GM12878 (cell line): ENCODE measurements at regions not wholly inside any gene's neighbourhood (a gene's known extent, or its start where the extent isn't known, plus 50 kb on each side); places are given as distances from the start of the nearest gene placed in this dataset.

Source experiments
- ATAC-seq: fragments of 200-7000 bp; cut with Tn5 transposase; 3 replicates; pipeline ENCODE4 v1.9.1; 2020; ENCODE audit warnings: mild to moderate bottlenecking, moderate library complexity
- BruUV-seq: library from RNA; stranded (reverse); fragments of 400-500 nt; replicated peaks from 2 replicates; lab custom pipeline; 2021; lab: Mats Ljungman, UMichigan
- CTCF ChIA-PET: fragments of 300-600 bp; sonication (Branson Sonifier 250); formaldehyde crosslinking; extraction: SDS; loops from one replicate; lab custom pipeline; 2021; ENCODE audit warnings: inconsistent platforms; lab: Yijun Ruan, JAX
- POLR2A ChIA-PET: fragments of 350-600 bp; formaldehyde crosslinking; extraction: SDS; loops from one replicate; lab custom pipeline; 2021; ENCODE audit warnings: inconsistent platforms; lab: Charles Lee
- RAD21 ChIA-PET: fragments of 300-600 bp; sonication (Branson Sonifier 250); formaldehyde crosslinking; loops from one replicate; lab custom pipeline; 2023; ENCODE audit warnings: antibody characterized with exemption; ENCODE audit not compliant: unreplicated experiment; lab: Charles Lee
- SMC1A ChIA-PET: fragments of 300-600 bp; sonication (Branson Sonifier 250); formaldehyde crosslinking; loops from one replicate; lab custom pipeline; 2023; ENCODE audit not compliant: unreplicated experiment, uncharacterized antibody; lab: Charles Lee
- DNase-seq: peaks from one replicate; pipeline ENCODE4 v3.0.0-alpha.2; 2011; ENCODE audit warnings: low read depth, low spot score
- FAIRE-seq: peaks from 3 replicates; lab custom pipeline; 2011; peaks lifted over from hg19 to GRCh38; lab: Jason Lieb, UNC
- H2AFZ ChIP-seq: 2 replicates; pipeline ENCODE4 v1.6.0; 2011; ENCODE audit warnings: low read depth, low read length, control low read depth; ENCODE audit not compliant: control insufficient read depth
- H3K27ac ChIP-seq: 2 replicates; pipeline ENCODE4 v1.5.1; 2011; ENCODE audit warnings: control low read depth; ENCODE audit not compliant: control insufficient read depth, insufficient read depth
- H3K27me3 ChIP-seq, 2 experiments: replicated peaks in 1 of 2; 2 replicates each; pipeline versions ENCODE4 v1.6.0 to v1.6.1; 2011; ENCODE audit warnings: low read length in 1 of 2; ENCODE audit not compliant: control insufficient read depth in 2 of 2, insufficient read depth in 2 of 2
- H3K36me3 ChIP-seq, 2 experiments: 2 replicates each; pipeline ENCODE4 v1.5.1; 2011; ENCODE audit warnings: low read length in 1 of 2; ENCODE audit not compliant: control insufficient read depth in 2 of 2, insufficient read depth in 2 of 2
- H3K4me1 ChIP-seq: 2 replicates; pipeline ENCODE4 v1.6.1; 2011; ENCODE audit warnings: mild to moderate bottlenecking, low read length, moderate library complexity, mixed read lengths; ENCODE audit not compliant: control insufficient read depth, insufficient read depth
- H3K4me2 ChIP-seq: 2 replicates; pipeline ENCODE4 v1.6.0; 2011; ENCODE audit warnings: control low read depth; ENCODE audit not compliant: control insufficient read depth, insufficient read depth
- H3K4me3 ChIP-seq: fragments of 200-600 bp; sonication (generic); 2 replicates; pipeline ENCODE4 v1.5.1; 2016
- H3K79me2 ChIP-seq: 2 replicates; pipeline ENCODE4 v1.6.0; 2011; ENCODE audit warnings: low read length; ENCODE audit not compliant: control insufficient read depth, insufficient read depth
- H3K9ac ChIP-seq: 2 replicates; pipeline ENCODE4 v1.8.0; 2011; ENCODE audit warnings: low read length, control low read depth, mixed read lengths; ENCODE audit not compliant: control insufficient read depth, insufficient read depth
- H3K9me3 ChIP-seq: replicated peaks from 3 replicates; pipeline ENCODE4 v1.5.1; 2011; ENCODE audit warnings: mild to moderate bottlenecking, low read length; ENCODE audit not compliant: control insufficient read depth, insufficient read depth
- H4K20me1 ChIP-seq: 2 replicates; pipeline ENCODE4 v1.6.0; 2011; ENCODE audit not compliant: control insufficient read depth, insufficient read depth
- CBX3 ChIP-seq: fragments of 200-600 bp; sonication (generic); IDR thresholded peaks from 2 replicates; pipeline ENCODE4 v1.6.1; 2016; ENCODE audit warnings: low read depth, borderline replicate concordance
- CBX5 ChIP-seq: sonication (generic); IDR thresholded peaks from 2 replicates; pipeline ENCODE4 v1.6.1; 2016; ENCODE audit warnings: low read depth, moderate library complexity, mild to moderate bottlenecking, inconsistent platforms
- CREM ChIP-seq: IDR thresholded peaks from 2 replicates; pipeline ENCODE4 v1.6.1; 2014; ENCODE audit warnings: antibody characterized with exemption, low read depth
- FOS ChIP-seq: IDR thresholded peaks from 3 replicates; pipeline ENCODE4 v1.6.1; 2011; ENCODE audit warnings: borderline replicate concordance; ENCODE audit not compliant: insufficient read length; ENCODE audit errors: extremely low read depth
- GATAD2B ChIP-seq: fragments of 450-650 bp; conservative IDR thresholded peaks from 2 replicates; pipeline ENCODE4 v1.6.1; 2017; ENCODE audit warnings: low read depth, mild to moderate bottlenecking, moderate library complexity
- HCFC1 ChIP-seq: fragments of 150-350 bp; IDR thresholded peaks from 2 replicates; pipeline ENCODE4 v1.6.1; 2014; ENCODE audit warnings: low read length
- NFYA ChIP-seq: IDR thresholded peaks from 2 replicates; pipeline ENCODE4 v1.6.1; 2011; ENCODE audit warnings: low read depth, mild to moderate bottlenecking, low read length, improper control_type of control experiment, borderline replicate concordance
- RBBP5 ChIP-seq: fragments of 200-600 bp; sonication (generic); conservative IDR thresholded peaks from 2 replicates; pipeline ENCODE4 v1.6.1; 2016
- ZNF217 ChIP-seq: fragments of 450-650 bp; IDR thresholded peaks from 2 replicates; pipeline ENCODE4 v1.6.1; 2017; ENCODE audit warnings: antibody characterized with exemption, mild to moderate bottlenecking
- ZNF384 ChIP-seq: IDR thresholded peaks from 2 replicates; pipeline ENCODE4 v1.6.1; 2012; ENCODE audit warnings: low read depth, mild to moderate bottlenecking, low read length, improper control_type of control experiment, borderline replicate concordance
- in situ Hi-C: fragments of 300-500 bp; cut with MboI; formaldehyde crosslinking; loops from 9 replicates; pipeline ENCODE4 v1.14.3; 2018; ENCODE audit warnings: mixed read lengths
- intact Hi-C: fragments of 100-400 bp; cut with micrococcal nuclease; formaldehyde crosslinking; loops from one replicate; pipeline ENCODE4 v1.14.2; 2022; ENCODE audit not compliant: unreplicated experiment
- TF ChIP-seq, protein P1 (sequence below): fragments of 450-650 bp; IDR thresholded peaks from 2 replicates; pipeline ENCODE4 v1.6.1; 2017; ENCODE audit warnings: mild to moderate bottlenecking, low read depth, inconsistent platforms; ENCODE audit not compliant: poor library complexity, severe bottlenecking
- TF ChIP-seq, protein P2 (sequence below): fragments of 450-650 bp; IDR thresholded peaks from 2 replicates; pipeline ENCODE4 v1.6.1; 2016; ENCODE audit warnings: mild to moderate bottlenecking
- TF ChIP-seq, protein P3 (sequence below): fragments of 450-650 bp; IDR thresholded peaks from 2 replicates; pipeline ENCODE4 v1.6.1; 2018; ENCODE audit warnings: borderline replicate concordance, mild to moderate bottlenecking; ENCODE audit not compliant: partially characterized antibody
- TF ChIP-seq, protein P4 (sequence below): fragments of 450-650 bp; IDR thresholded peaks from 2 replicates; pipeline ENCODE4 v1.6.1; 2016; ENCODE audit warnings: mild to moderate bottlenecking, moderate library complexity, borderline replicate concordance

DNA sequence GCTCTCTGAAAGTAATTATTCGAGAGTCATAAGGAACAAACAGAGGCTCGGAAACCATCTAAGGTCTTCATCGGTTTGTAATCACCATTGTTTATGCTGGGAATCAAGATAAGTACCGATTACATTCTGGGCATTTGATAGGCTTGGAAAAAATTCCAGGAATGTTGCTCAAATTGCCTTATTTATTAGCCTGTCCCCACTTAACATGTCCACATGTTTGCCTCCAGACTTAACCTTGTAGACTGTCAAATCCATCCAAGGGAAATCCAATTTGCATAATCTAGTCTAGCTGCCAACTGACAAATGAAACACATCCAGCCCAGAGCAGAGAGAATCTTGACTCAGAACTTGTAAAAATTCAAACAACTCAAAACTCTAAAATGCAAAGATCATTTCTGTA lies 51.3 kb upstream of the TMC5 start (continued):
- no peak for TF ChIP-seq ZNF217
- TF ChIP-seq GATAD2B: no peak
- no peak for TF ChIP-seq CBX3
- TF ChIP-seq ZNF384: no peak
- TF ChIP-seq, protein P1, sequence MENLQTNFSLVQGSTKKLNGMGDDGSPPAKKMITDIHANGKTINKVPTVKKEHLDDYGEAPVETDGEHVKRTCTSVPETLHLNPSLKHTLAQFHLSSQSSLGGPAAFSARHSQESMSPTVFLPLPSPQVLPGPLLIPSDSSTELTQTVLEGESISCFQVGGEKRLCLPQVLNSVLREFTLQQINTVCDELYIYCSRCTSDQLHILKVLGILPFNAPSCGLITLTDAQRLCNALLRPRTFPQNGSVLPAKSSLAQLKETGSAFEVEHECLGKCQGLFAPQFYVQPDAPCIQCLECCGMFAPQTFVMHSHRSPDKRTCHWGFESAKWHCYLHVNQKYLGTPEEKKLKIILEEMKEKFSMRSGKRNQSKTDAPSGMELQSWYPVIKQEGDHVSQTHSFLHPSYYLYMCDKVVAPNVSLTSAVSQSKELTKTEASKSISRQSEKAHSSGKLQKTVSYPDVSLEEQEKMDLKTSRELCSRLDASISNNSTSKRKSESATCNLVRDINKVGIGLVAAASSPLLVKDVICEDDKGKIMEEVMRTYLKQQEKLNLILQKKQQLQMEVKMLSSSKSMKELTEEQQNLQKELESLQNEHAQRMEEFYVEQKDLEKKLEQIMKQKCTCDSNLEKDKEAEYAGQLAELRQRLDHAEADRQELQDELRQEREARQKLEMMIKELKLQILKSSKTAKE: no peak

DNA sequence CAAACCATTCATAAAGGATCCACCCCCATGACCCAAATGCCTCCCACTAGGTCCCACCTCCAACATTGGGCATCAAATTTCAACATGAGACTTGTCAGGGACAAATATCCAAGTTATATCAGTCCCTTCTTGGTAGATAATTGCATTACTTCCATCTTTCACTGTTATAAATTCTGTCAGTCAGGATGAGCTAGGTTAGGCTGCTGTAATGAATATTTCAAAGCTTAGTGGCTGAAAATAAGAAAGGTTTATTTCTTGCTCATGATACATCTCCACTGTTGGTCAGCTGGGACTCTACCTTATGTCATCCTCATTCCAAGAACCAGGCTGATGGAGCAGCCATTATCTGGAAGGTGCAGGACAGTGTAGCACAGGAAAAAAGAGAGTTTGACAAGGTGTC lies 50.3 kb upstream of the TMC5 start:
- ChIA-PET POLR2A (interaction anchor here (0.6 kb wide), 1 partner anchor 206 kb away, joined by 3 read pairs; no protein-coding TSS in a partner anchor), RAD21 (no interaction called here), SMC1A (no interaction called here), CTCF (interaction anchor here (0.6 kb wide), 1 partner anchor 220 kb away, joined by 3 read pairs; no protein-coding TSS in a partner anchor)
- Histone ChIP-seq H3K27me3 (no peaks in the 10 kb centered on the region), H3K9me3 (no peaks in the 10 kb centered on the region; the same call in 2 of the 3 replicates), H3K27ac (no peak overlapping the region), H2AFZ (no peak overlapping the region), H3K36me3 (no peaks in the 10 kb centered on the region), H3K4me1 (no peaks in the 10 kb centered on the region), H3K4me2 (no peak overlapping the region), H3K4me3 (no peak overlapping the region), H3K9ac (no peak overlapping the region), H4K20me1 (no peaks in the 10 kb centered on the region), H3K79me2 (no peaks in the 10 kb centered on the region)
- ATAC-seq (no peak), FAIRE-seq (no peak), DNase-seq (no peak)
- intact Hi-C loops (no loop called here), in situ Hi-C loops (no loop called here)
- BruUV-seq: no TSS peak
- TF ChIP-seq, protein P2, sequence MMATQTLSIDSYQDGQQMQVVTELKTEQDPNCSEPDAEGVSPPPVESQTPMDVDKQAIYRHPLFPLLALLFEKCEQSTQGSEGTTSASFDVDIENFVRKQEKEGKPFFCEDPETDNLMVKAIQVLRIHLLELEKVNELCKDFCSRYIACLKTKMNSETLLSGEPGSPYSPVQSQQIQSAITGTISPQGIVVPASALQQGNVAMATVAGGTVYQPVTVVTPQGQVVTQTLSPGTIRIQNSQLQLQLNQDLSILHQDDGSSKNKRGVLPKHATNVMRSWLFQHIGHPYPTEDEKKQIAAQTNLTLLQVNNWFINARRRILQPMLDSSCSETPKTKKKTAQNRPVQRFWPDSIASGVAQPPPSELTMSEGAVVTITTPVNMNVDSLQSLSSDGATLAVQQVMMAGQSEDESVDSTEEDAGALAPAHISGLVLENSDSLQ: no peak
- TF ChIP-seq, protein P3, sequence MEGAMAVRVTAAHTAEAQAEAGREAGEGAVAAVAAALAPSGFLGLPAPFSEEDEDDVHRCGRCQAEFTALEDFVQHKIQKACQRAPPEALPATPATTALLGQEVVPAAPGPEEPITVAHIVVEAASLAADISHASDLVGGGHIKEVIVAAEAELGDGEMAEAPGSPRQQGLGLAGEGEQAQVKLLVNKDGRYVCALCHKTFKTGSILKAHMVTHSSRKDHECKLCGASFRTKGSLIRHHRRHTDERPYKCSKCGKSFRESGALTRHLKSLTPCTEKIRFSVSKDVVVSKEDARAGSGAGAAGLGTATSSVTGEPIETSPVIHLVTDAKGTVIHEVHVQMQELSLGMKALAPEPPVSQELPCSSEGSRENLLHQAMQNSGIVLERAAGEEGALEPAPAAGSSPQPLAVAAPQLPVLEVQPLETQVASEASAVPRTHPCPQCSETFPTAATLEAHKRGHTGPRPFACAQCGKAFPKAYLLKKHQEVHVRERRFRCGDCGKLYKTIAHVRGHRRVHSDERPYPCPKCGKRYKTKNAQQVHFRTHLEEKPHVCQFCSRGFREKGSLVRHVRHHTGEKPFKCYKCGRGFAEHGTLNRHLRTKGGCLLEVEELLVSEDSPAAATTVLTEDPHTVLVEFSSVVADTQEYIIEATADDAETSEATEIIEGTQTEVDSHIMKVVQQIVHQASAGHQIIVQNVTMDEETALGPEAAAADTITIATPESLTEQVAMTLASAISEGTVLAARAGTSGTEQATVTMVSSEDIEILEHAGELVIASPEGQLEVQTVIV: no peak
- TF ChIP-seq RBBP5 (no peak), GATAD2B (no peak), NFYA (no peak), CBX5 (no peak), HCFC1 (no peak), FOS (no peak), CREM (no peak)
- TF ChIP-seq, protein P4, sequence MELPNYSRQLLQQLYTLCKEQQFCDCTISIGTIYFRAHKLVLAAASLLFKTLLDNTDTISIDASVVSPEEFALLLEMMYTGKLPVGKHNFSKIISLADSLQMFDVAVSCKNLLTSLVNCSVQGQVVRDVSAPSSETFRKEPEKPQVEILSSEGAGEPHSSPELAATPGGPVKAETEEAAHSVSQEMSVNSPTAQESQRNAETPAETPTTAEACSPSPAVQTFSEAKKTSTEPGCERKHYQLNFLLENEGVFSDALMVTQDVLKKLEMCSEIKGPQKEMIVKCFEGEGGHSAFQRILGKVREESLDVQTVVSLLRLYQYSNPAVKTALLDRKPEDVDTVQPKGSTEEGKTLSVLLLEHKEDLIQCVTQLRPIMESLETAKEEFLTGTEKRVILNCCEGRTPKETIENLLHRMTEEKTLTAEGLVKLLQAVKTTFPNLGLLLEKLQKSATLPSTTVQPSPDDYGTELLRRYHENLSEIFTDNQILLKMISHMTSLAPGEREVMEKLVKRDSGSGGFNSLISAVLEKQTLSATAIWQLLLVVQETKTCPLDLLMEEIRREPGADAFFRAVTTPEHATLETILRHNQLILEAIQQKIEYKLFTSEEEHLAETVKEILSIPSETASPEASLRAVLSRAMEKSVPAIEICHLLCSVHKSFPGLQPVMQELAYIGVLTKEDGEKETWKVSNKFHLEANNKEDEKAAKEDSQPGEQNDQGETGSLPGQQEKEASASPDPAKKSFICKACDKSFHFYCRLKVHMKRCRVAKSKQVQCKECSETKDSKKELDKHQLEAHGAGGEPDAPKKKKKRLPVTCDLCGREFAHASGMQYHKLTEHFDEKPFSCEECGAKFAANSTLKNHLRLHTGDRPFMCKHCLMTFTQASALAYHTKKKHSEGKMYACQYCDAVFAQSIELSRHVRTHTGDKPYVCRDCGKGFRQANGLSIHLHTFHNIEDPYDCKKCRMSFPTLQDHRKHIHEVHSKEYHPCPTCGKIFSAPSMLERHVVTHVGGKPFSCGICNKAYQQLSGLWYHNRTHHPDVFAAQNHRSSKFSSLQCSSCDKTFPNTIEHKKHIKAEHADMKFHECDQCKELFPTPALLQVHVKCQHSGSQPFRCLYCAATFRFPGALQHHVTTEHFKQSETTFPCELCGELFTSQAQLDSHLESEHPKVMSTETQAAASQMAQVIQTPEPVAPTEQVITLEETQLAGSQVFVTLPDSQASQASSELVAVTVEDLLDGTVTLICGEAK: no peak
